Esophagus squamous epithelium (tissue), 5 donors: ENCODE measurements at regions not wholly inside any gene's neighbourhood (a gene's known extent, or its start where the extent isn't known, plus 50 kb on each side); places are given as distances from the start of the nearest gene placed in this dataset.

Source experiments
- DNase-seq: peaks from one replicate; lab custom pipeline; 2025; lab: John Stamatoyannopoulos, UW
- H3K27ac ChIP-seq, 4 donors: fragments of 200-600 bp; sonication (generic); one replicate each; pipeline ENCODE4 v1.5.1; 2016 to 2019; ENCODE audit warnings: mild to moderate bottlenecking in 1 of 4
- H3K27me3 ChIP-seq, 4 donors: fragments of 200-600 bp; sonication (generic); 1 replicate in 3 of 4; 2 replicates in 1 of 4; pipeline versions ENCODE4 v1.5.1 to v1.6.0; 2017 to 2021; ENCODE audit warnings: antibody characterized with exemption in 1 of 4
- H3K36me3 ChIP-seq, 3 donors: fragments of 200-600 bp; sonication (generic); one replicate each; pipeline ENCODE4 v1.5.1; 2016 to 2019
- H3K4me1 ChIP-seq, 3 donors: fragments of 200-600 bp; sonication (generic); one replicate each; pipeline ENCODE4 v1.5.1; 2017 to 2019
- H3K4me3 ChIP-seq, 4 donors: fragments of 200-600 bp; sonication (generic); 1 replicate in 3 of 4; 2 replicates in 1 of 4; pipeline ENCODE4 v1.5.1; 2016 to 2019; ENCODE audit warnings: mild to moderate bottlenecking in 2 of 4, moderate library complexity in 1 of 4
- H3K9me3 ChIP-seq, 3 donors: fragments of 200-600 bp; sonication (generic); one replicate each; pipeline ENCODE4 v1.5.1; 2016 to 2019
- CTCF ChIP-seq, 6 experiments: fragments of 450-650 bp in 4 of 6; fragments of 200-600 bp in 2 of 6; sonication (generic) in 2 of 6; IDR thresholded peaks; one replicate each; pipeline ENCODE4 v1.5.1; 2016 to 2019; ENCODE audit warnings: antibody characterized with exemption in 6 of 6, mild to moderate bottlenecking in 4 of 6, moderate library complexity in 4 of 6
- POLR2A ChIP-seq, 4 donors: fragments of 450-650 bp; IDR thresholded peaks; one replicate each; pipeline ENCODE4 v1.6.1; 2017; ENCODE audit warnings: antibody characterized with exemption in 4 of 4, mild to moderate bottlenecking in 4 of 4, moderate library complexity in 3 of 4
- WGBS, 2 donors: methylation state at CpG; one replicate each; pipeline ENCODE4 v1.1.5; 2018; 5-methylcytosine and 5-hydroxymethylcytosine counted together
- intact Hi-C: fragments of 100-400 bp; cut with DNase I; formaldehyde crosslinking; loops from one replicate; pipeline ENCODE4 v1.15.0; 2022
- donor health status: DM: yes; HTN: yes; CAD: no.

GRCh38 chr15:19992428-19992827 is 549.2 kb downstream of the GOLGA6L6 start:
- 72 to 80% methylated on average over 4 of the region's 4 CpGs for WGBS, 2 donors
- H3K4me1 ChIP-seq = no peaks in the 10 kb centered on the region
- TF ChIP-seq CTCF (IDR thresholded peaks at IDR 0.05) = no peak
- no peak for TF ChIP-seq POLR2A (IDR thresholded peaks at IDR 0.05)
- no peaks in the 10 kb centered on the region for H3K27me3 ChIP-seq
- no peaks in the 10 kb centered on the region for H3K36me3 ChIP-seq
- no peak overlapping the region for H3K4me3 ChIP-seq
- no peak overlapping the region for H3K27ac ChIP-seq
- DNase-seq = no peak
- intact Hi-C loops = no loop called here
- no peaks in the 10 kb centered on the region for H3K9me3 ChIP-seq

DNA sequence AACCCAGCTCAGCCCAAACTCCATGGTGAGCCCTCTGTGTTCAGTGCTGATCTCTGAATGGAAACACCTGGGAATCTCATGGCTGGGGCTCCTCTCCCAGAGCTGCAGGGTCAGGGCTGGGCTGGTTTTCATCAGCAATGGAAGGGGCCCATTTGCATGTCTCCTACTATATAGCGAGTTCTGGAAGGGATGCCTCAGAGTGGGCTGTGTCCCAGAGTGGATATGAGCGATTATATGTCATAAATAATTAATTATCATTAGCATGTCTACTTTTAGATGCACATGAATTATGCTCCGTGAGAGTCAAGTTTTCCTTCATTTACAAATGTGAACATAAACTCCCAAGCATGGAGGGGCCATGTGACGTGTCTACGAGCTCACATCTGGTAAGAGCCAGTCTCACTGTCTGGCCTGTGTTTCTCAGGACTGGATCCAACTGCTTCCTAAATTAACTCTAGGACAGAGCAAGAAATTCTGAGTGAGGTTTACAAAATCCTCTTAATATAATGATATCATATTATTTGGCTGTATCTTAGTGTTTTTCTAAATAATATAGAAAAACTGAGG is 553.4 kb downstream of the GOLGA6L6 start:
- no peak for DNase-seq
- intact Hi-C loops = no loop called here

GRCh38 chr15:19987389-19988048 is 554.1 kb downstream of the GOLGA6L6 start:
- no peaks in the 10 kb centered on the region for H3K4me1 ChIP-seq
- TF ChIP-seq POLR2A (IDR thresholded peaks at IDR 0.05) = no peak
- no peak for TF ChIP-seq CTCF (IDR thresholded peaks at IDR 0.05)
- DNase-seq = no peak
- H3K9me3 ChIP-seq = no peaks in the 10 kb centered on the region
- no peak overlapping the region for H3K4me3 ChIP-seq
- no peaks in the 10 kb centered on the region for H3K27me3 ChIP-seq
- no peaks in the 10 kb centered on the region for H3K36me3 ChIP-seq
- H3K27ac ChIP-seq = no peak overlapping the region
- 32 to 35% methylated on average over 12 to 13 of the region's 13 CpGs for WGBS, 2 donors
- intact Hi-C loops = no loop called here

More for the DNA sequence above, 553.4 kb downstream of the GOLGA6L6 start:
- TF ChIP-seq CTCF (IDR thresholded peaks at IDR 0.05) (no peak), POLR2A (IDR thresholded peaks at IDR 0.05) (no peak)
- Histone ChIP-seq H3K9me3 (no peaks in the 10 kb centered on the region), H3K4me3 (no peak overlapping the region), H3K4me1 (no peaks in the 10 kb centered on the region), H3K27ac (no peak overlapping the region), H3K27me3 (no peaks in the 10 kb centered on the region), H3K36me3 (no peaks in the 10 kb centered on the region)
- 59 to 71% methylated on average over 5 of the region's 5 CpGs for WGBS, 2 donors

GRCh38 chr15:19984101-19984500 is 557.5 kb downstream of the GOLGA6L6 start:
- no peak overlapping the region for H3K27ac ChIP-seq
- H3K9me3 ChIP-seq = no peaks in the 10 kb centered on the region
- intact Hi-C loops = no loop called here
- no peaks in the 10 kb centered on the region for H3K36me3 ChIP-seq
- 29 to 42% methylated on average over 1 of the region's 1 CpG for WGBS, 2 donors
- no peaks in the 10 kb centered on the region for H3K27me3 ChIP-seq
- H3K4me3 ChIP-seq = no peak overlapping the region
- DNase-seq = no peak
- no peaks in the 10 kb centered on the region for H3K4me1 ChIP-seq
- TF ChIP-seq POLR2A (IDR thresholded peaks at IDR 0.05) = no peak
- TF ChIP-seq CTCF (IDR thresholded peaks at IDR 0.05) = no peak

DNA sequence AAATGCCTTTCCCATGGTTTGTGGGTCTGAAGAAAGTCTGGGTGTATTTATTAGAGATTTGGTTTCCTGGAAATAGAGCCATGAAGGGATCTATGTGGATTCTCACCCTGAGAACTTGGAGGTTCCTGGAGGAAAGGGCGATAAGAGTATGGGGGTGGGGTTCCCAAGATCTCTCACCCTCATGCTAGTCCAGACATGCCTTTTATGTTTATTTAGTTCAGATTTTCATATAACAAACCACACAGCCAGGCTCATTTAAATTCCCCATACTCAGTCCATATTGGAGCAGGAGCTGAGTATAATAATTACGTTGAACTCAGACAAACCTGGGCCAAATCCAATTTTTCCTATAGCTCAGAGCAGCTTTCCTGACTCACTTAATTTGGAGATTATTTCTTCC is 566.6 kb downstream of the GOLGA6L6 start:
- Histone ChIP-seq H3K9me3 (no peaks in the 10 kb centered on the region), H3K36me3 (no peaks in the 10 kb centered on the region), H3K4me1 (no peaks in the 10 kb centered on the region), H3K27me3 (no peaks in the 10 kb centered on the region), H3K4me3 (no peak overlapping the region), H3K27ac (no peak overlapping the region)
- WGBS, 2 donors = 65 to 69% methylated on average over 2 of the region's 2 CpGs
- DNase-seq = no peak
- intact Hi-C loops = no loop called here
- TF ChIP-seq POLR2A (IDR thresholded peaks at IDR 0.05) (no peak), CTCF (IDR thresholded peaks at IDR 0.05) (no peak)
